ENCODE measurements at regions not wholly inside any gene's neighbourhood (a gene's known extent, or its start where the extent isn't known, plus 50 kb on each side); places are given as distances from the start of the nearest gene placed in this dataset.

- TF ChIP-seq REST (IDR thresholded peaks at IDR 0.05; ENCODE audit: low read depth) (no peak), YY1 (IDR thresholded peaks at IDR 0.05; ENCODE audit: low read depth) (no peak), RAD21 (IDR thresholded peaks at IDR 0.05; ENCODE audit: low read depth) (no peak), USF1 (IDR thresholded peaks at IDR 0.05) (no peak), CREB1 (IDR thresholded peaks at IDR 0.05; ENCODE audit: low read depth) (no peak), ZBTB7A (IDR thresholded peaks at IDR 0.05; ENCODE audit: low read depth) (no peak), TAF1 (IDR thresholded peaks at IDR 0.05; ENCODE audit: low read depth) (no peak), CEBPB (IDR thresholded peaks at IDR 0.05) (no peak), NFIC (IDR thresholded peaks at IDR 0.05) (no peak), EP300 (IDR thresholded peaks at IDR 0.05; ENCODE audit: borderline replicate concordance) (no peak), TEAD4 (IDR thresholded peaks at IDR 0.05) (no peak), EGR1 (IDR thresholded peaks at IDR 0.05) (no peak), TCF12 (IDR thresholded peaks at IDR 0.05; ENCODE audit: low read depth) (no peak), FOXM1 (IDR thresholded peaks at IDR 0.05; ENCODE audit: borderline replicate concordance, low read depth) (no peak)
- TF ChIP-seq, protein P1, sequence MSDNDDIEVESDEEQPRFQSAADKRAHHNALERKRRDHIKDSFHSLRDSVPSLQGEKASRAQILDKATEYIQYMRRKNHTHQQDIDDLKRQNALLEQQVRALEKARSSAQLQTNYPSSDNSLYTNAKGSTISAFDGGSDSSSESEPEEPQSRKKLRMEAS (IDR thresholded peaks at IDR 0.05): no peak
Observed at GRCh38 chr17:77755410-77755963, 203.0 kb upstream of the TNRC6C start.

DNA sequence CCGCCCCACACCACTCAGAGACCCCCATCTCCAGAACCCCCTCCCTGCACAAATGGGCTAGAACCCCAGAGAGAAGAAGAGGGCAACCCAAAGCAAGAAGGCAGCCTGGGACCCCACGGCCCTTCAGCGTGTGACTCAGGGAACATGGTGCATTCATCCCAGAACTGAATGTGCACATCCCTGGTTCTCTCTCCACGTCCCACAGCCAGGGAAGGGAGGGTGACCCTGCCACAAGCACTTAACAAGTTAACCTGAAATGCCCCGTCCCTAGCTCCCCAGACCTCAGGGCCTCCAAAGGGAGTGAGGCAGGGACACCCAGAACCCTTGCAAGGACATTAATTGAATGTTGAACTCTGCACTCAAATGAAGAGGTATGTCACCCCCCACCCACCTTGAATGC is 202.5 kb upstream of the TNRC6C start:
- TF ChIP-seq YY1 (IDR thresholded peaks at IDR 0.05; ENCODE audit: low read depth): no peak
- TF ChIP-seq ZBTB7A (IDR thresholded peaks at IDR 0.05; ENCODE audit: low read depth): no peak
- TF ChIP-seq NFIC (IDR thresholded peaks at IDR 0.05): no peak
- TF ChIP-seq RAD21 (IDR thresholded peaks at IDR 0.05; ENCODE audit: low read depth): no peak
- no peak for TF ChIP-seq CEBPB (IDR thresholded peaks at IDR 0.05)
- no peak for TF ChIP-seq FOXM1 (IDR thresholded peaks at IDR 0.05; ENCODE audit: borderline replicate concordance, low read depth)
- TF ChIP-seq, protein P1 (IDR thresholded peaks at IDR 0.05): no peak
- TF ChIP-seq TEAD4 (IDR thresholded peaks at IDR 0.05): no peak
- no peak for TF ChIP-seq REST (IDR thresholded peaks at IDR 0.05; ENCODE audit: low read depth)
- TF ChIP-seq TAF1 (IDR thresholded peaks at IDR 0.05; ENCODE audit: low read depth): no peak
- TF ChIP-seq EP300 (IDR thresholded peaks at IDR 0.05; ENCODE audit: borderline replicate concordance): no peak
- no peak for TF ChIP-seq TCF12 (IDR thresholded peaks at IDR 0.05; ENCODE audit: low read depth)
- TF ChIP-seq CREB1 (IDR thresholded peaks at IDR 0.05; ENCODE audit: low read depth): no peak
- TF ChIP-seq USF1 (IDR thresholded peaks at IDR 0.05): no peak
- no peak for TF ChIP-seq EGR1 (IDR thresholded peaks at IDR 0.05)

DNA sequence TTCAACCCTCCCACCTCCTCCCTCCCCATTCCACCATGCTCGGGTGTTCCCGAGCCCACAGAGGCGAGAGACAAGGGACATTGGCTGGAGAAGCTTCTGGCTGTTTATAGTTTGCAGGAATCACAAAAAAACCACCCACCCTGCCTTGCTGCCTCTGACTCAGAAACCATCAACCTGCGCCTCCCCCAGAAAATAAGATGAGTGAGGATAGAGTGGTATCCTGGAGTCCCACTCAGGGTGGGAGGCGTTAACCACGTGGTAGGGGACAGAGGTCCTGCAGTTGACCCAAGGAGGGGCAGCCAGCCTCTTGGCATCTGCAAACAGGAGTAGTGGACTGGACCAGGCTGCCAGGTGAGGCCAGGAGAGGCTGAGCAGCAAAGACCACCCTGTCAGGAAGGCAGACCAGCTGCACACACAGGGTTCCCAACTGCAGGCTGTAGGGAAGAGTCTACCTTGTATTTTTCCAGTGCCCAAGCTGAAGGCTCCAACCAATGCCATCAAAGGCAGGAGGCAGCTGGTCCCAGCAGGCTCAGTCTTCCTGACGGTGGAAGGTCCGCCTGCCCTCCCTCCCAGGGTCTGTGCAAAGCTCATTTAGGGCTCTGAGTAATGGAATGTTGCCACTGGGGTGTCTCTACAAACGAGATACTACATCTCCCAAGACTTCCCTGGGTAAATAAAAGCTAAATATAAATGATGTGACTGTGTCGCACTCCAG is 201.5 kb upstream of the TNRC6C start:
- TF ChIP-seq YY1 (IDR thresholded peaks at IDR 0.05; ENCODE audit: low read depth): no peak
- TF ChIP-seq EP300 (IDR thresholded peaks at IDR 0.05; ENCODE audit: borderline replicate concordance): no peak
- no peak for TF ChIP-seq ZBTB7A (IDR thresholded peaks at IDR 0.05; ENCODE audit: low read depth)
- no peak for TF ChIP-seq FOXM1 (IDR thresholded peaks at IDR 0.05; ENCODE audit: borderline replicate concordance, low read depth)
- no peak for TF ChIP-seq RAD21 (IDR thresholded peaks at IDR 0.05; ENCODE audit: low read depth)
- TF ChIP-seq TCF12 (IDR thresholded peaks at IDR 0.05; ENCODE audit: low read depth): no peak
- TF ChIP-seq EGR1 (IDR thresholded peaks at IDR 0.05): no peak
- TF ChIP-seq USF1 (IDR thresholded peaks at IDR 0.05): no peak

GRCh38 chr17:77757561-77757898 is 201.0 kb upstream of the TNRC6C start:
- no peak for TF ChIP-seq NFIC (IDR thresholded peaks at IDR 0.05)
- no peak for TF ChIP-seq TCF12 (IDR thresholded peaks at IDR 0.05; ENCODE audit: low read depth)
- no peak for TF ChIP-seq TEAD4 (IDR thresholded peaks at IDR 0.05)
- no peak for TF ChIP-seq EGR1 (IDR thresholded peaks at IDR 0.05)
- TF ChIP-seq CREB1 (IDR thresholded peaks at IDR 0.05; ENCODE audit: low read depth): no peak
- no peak for TF ChIP-seq YY1 (IDR thresholded peaks at IDR 0.05; ENCODE audit: low read depth)
- TF ChIP-seq CEBPB (IDR thresholded peaks at IDR 0.05): no peak
- no peak for TF ChIP-seq RAD21 (IDR thresholded peaks at IDR 0.05; ENCODE audit: low read depth)
- no peak for TF ChIP-seq FOXM1 (IDR thresholded peaks at IDR 0.05; ENCODE audit: borderline replicate concordance, low read depth)
- TF ChIP-seq TAF1 (IDR thresholded peaks at IDR 0.05; ENCODE audit: low read depth): no peak
- TF ChIP-seq, protein P1 (IDR thresholded peaks at IDR 0.05): no peak
- TF ChIP-seq REST (IDR thresholded peaks at IDR 0.05; ENCODE audit: low read depth): no peak
- TF ChIP-seq EP300 (IDR thresholded peaks at IDR 0.05; ENCODE audit: borderline replicate concordance): no peak
- TF ChIP-seq USF1 (IDR thresholded peaks at IDR 0.05): no peak
- TF ChIP-seq ZBTB7A (IDR thresholded peaks at IDR 0.05; ENCODE audit: low read depth): no peak

All from Ishikawa (cell line).